OCI-LY7 (cell line): ENCODE measurements at regions not wholly inside any gene's neighbourhood (a gene's known extent, or its start where the extent isn't known, plus 50 kb on each side); places are given as distances from the start of the nearest gene placed in this dataset.
"Not testable (repeated sequence)": the region's sequence is repeated elsewhere in the genome, so short reads cannot be mapped to it uniquely, and the experiment has no call there.

ENCODE experiments used
- BruUV-seq: library from RNA; stranded (reverse); fragments of 400-500 nt; replicated peaks from 2 replicates; lab custom pipeline; 2021; lab: Mats Ljungman, UMichigan
- CTCF ChIA-PET: fragments of 300-600 bp; sonication (Branson Sonifier 250); formaldehyde crosslinking; loops from one replicate; lab custom pipeline; 2022; ENCODE audit warnings: antibody characterized with exemption; ENCODE audit not compliant: unreplicated experiment; lab: Charles Lee
- POLR2A ChIA-PET: fragments of 300-600 bp; sonication (Branson Sonifier 250); formaldehyde crosslinking; loops from one replicate; lab custom pipeline; 2022; ENCODE audit warnings: antibody characterized with exemption; lab: Charles Lee
- DNase-seq: peaks from one replicate; pipeline ENCODE4 v3.0.0-alpha.2; 2015; ENCODE audit warnings: low spot score
- H2AFZ ChIP-seq: fragments of 200-600 bp; sonication (generic), shearing (Covaris generic); 2 replicates; pipeline ENCODE4 v1.6.1; 2014; ENCODE audit warnings: mild to moderate bottlenecking, antibody characterized with exemption, low read length, moderate library complexity
- H3K27ac ChIP-seq: fragments of 200-600 bp; sonication (generic); 2 replicates; pipeline ENCODE4 v1.5.1; 2014; ENCODE audit warnings: mixed run types, low read depth, mild to moderate bottlenecking, moderate library complexity, low read length, inconsistent platforms; ENCODE audit not compliant: poor library complexity, severe bottlenecking
- H3K36me3 ChIP-seq: fragments of 200-600 bp; sonication (generic); 2 replicates; pipeline ENCODE4 v1.6.1; 2014; ENCODE audit warnings: mild to moderate bottlenecking, antibody characterized with exemption, low read length, moderate library complexity, mixed read lengths; ENCODE audit not compliant: insufficient read depth
- H3K4me1 ChIP-seq: fragments of 200-600 bp; sonication (generic); 2 replicates; pipeline ENCODE4 v1.5.1; 2014; ENCODE audit warnings: mild to moderate bottlenecking, low read length; ENCODE audit not compliant: insufficient read depth, poor library complexity, severe bottlenecking
- H3K4me2 ChIP-seq: fragments of 200-600 bp; sonication (generic); 2 replicates; pipeline ENCODE4 v1.6.1; 2014; ENCODE audit warnings: mild to moderate bottlenecking, low read length
- H3K4me3 ChIP-seq: fragments of 200-600 bp; sonication (generic); 2 replicates; pipeline ENCODE4 v1.5.1; 2014; ENCODE audit warnings: mild to moderate bottlenecking, low read depth, low read length; ENCODE audit not compliant: poor library complexity, severe bottlenecking
- H3K79me2 ChIP-seq: fragments of 200-600 bp; sonication (generic); 2 replicates; pipeline ENCODE4 v1.6.1; 2016; ENCODE audit warnings: low read depth, mild to moderate bottlenecking, low read length, moderate library complexity, mixed read lengths; ENCODE audit not compliant: insufficient read depth
- H3K9me2 ChIP-seq: fragments of 200-600 bp; sonication (generic); 2 replicates; pipeline ENCODE4 v1.6.1; 2016; ENCODE audit warnings: mild to moderate bottlenecking, low read length, mixed read lengths; ENCODE audit not compliant: insufficient read depth
- H3K9me3 ChIP-seq: fragments of 200-600 bp; sonication (generic); 2 replicates; pipeline ENCODE4 v1.6.1; 2014; ENCODE audit warnings: mild to moderate bottlenecking, mixed run types, low read length, mixed read lengths
- H4K20me1 ChIP-seq: fragments of 200-600 bp; sonication (generic); 2 replicates; pipeline ENCODE4 v1.6.1; 2014; ENCODE audit warnings: mild to moderate bottlenecking, antibody characterized with exemption, low read length, moderate library complexity, mixed read lengths; ENCODE audit not compliant: insufficient read depth
- CTCF ChIP-seq: fragments of 200-600 bp; sonication (generic); conservative IDR thresholded peaks from 2 replicates; pipeline ENCODE4 v1.5.1; 2014; ENCODE audit warnings: mild to moderate bottlenecking, antibody characterized with exemption, low read length, moderate library complexity, mixed read lengths
- EZH2phosphoT487 ChIP-seq: fragments of 200-600 bp; sonication (generic); IDR thresholded peaks from 2 replicates; pipeline ENCODE4 v1.6.1; 2018; ENCODE audit warnings: low read depth, borderline replicate concordance, mild to moderate bottlenecking, mixed run types, antibody characterized with exemption, low read length, moderate library complexity, mixed read lengths
- intact Hi-C: fragments of 100-400 bp; cut with micrococcal nuclease; formaldehyde crosslinking; loops from one replicate; pipeline ENCODE4 v1.10.0; 2022; ENCODE audit not compliant: unreplicated experiment

GRCh38 chr6:140653972-140654371 lies 1279.5 kb upstream of the CITED2 start:
- Histone ChIP-seq H3K4me1 (no peaks in the 10 kb centered on the region), H4K20me1 (no peaks in the 10 kb centered on the region), H3K9me2 (no peaks in the 10 kb centered on the region; the same call in 1 of the 2 replicates), H3K9me3 (no peaks in the 10 kb centered on the region), H3K4me2 (no peak overlapping the region), H3K79me2 (no peaks in the 10 kb centered on the region), H3K36me3 (no peaks in the 10 kb centered on the region), H3K4me3 (no peak overlapping the region), H3K27ac (no peak overlapping the region), H2AFZ (no peak overlapping the region)
- TF ChIP-seq CTCF (no peak), EZH2phosphoT487 (no peak)
- CTCF ChIA-PET, result no interaction called here
- POLR2A ChIA-PET, result interaction anchor here (0.6 kb wide), 1 partner anchor 157 kb away, joined by 8 read pairs; no protein-coding TSS in a partner anchor
- no TSS peak for BruUV-seq
- intact Hi-C loops, result no loop called here
- no peak for DNase-seq

- Histone ChIP-seq H3K4me1 (no peaks in the 10 kb centered on the region), H3K4me2 (no peak overlapping the region), H3K36me3 (no peaks in the 10 kb centered on the region), H3K9me3 (no peaks in the 10 kb centered on the region), H3K27ac (no peak overlapping the region), H3K79me2 (no peaks in the 10 kb centered on the region), H3K4me3 (no peak overlapping the region), H2AFZ (no peak overlapping the region), H3K9me2 (no peaks in the 10 kb centered on the region), H4K20me1 (no peaks in the 10 kb centered on the region)
- DNase-seq, result no peak
- intact Hi-C loops, result no loop called here
- ChIA-PET CTCF (no interaction called here), POLR2A (interaction anchor here (0.6 kb wide), 1 partner anchor 157 kb away, joined by 8 read pairs; no protein-coding TSS in a partner anchor)
- TF ChIP-seq EZH2phosphoT487, result no peak
- TF ChIP-seq CTCF, result no peak
- BruUV-seq, result no TSS peak
Measured at GRCh38 chr6:140653506-140653905, 1279.1 kb upstream of the CITED2 start.

- intact Hi-C loops, H2AFZ ChIP-seq, H3K79me2 ChIP-seq, H3K4me3 ChIP-seq, H3K9me3 ChIP-seq, POLR2A ChIA-PET, H3K36me3 ChIP-seq, H3K27ac ChIP-seq, H3K4me1 ChIP-seq, H3K9me2 ChIP-seq, CTCF ChIA-PET, BruUV-seq, DNase-seq, H4K20me1 ChIP-seq, H3K4me2 ChIP-seq: not testable (repeated sequence)
Measured at GRCh38 chr6:140649502-140649901, 1275.1 kb upstream of the CITED2 start.

- H3K9me2 ChIP-seq, H3K4me2 ChIP-seq, H3K79me2 ChIP-seq, BruUV-seq, H3K27ac ChIP-seq, DNase-seq, H3K4me1 ChIP-seq, H3K4me3 ChIP-seq, POLR2A ChIA-PET, H3K9me3 ChIP-seq, H4K20me1 ChIP-seq, H3K36me3 ChIP-seq, H2AFZ ChIP-seq, CTCF ChIA-PET, intact Hi-C loops: not testable (repeated sequence)
Measured at GRCh38 chr6:140647322-140647721, 1272.9 kb upstream of the CITED2 start.
